HepG2 (cell line): ENCODE measurements at regions not wholly inside any gene's neighbourhood (a gene's known extent, or its start where the extent isn't known, plus 50 kb on each side); places are given as distances from the start of the nearest gene placed in this dataset.

Source experiments
- ATAC-seq: fragments of 200-7000 bp; cut with Tn5 transposase; 3 replicates; pipeline ENCODE4 v1.9.1; 2020; ENCODE audit warnings: mild to moderate bottlenecking, moderate library complexity
- BruUV-seq: library from RNA; stranded (reverse); fragments of 400-500 nt; replicated peaks from 2 replicates; lab custom pipeline; 2021; lab: Mats Ljungman, UMichigan
- CTCF ChIA-PET: fragments of 300-600 bp; formaldehyde crosslinking; extraction: SDS; loops from one replicate; lab custom pipeline; 2021; ENCODE audit warnings: low total read pairs, inconsistent platforms, low intra/inter-chr PET ratio; lab: Yijun Ruan, JAX
- POLR2A ChIA-PET: fragments of 350-600 bp; sonication (Branson Sonifier 250); formaldehyde crosslinking; loops from one replicate; lab custom pipeline; 2020; ENCODE audit warnings: antibody characterized with exemption, inconsistent platforms; lab: Yijun Ruan, JAX
- DNase-seq: peaks from one replicate; pipeline ENCODE4 v3.0.0-alpha.2; 2015; ENCODE audit warnings: low spot score
- FAIRE-seq: peaks from 3 replicates; lab custom pipeline; 2011; peaks lifted over from hg19 to GRCh38; lab: Jason Lieb, UNC
- H2AFZ ChIP-seq: one replicate; pipeline ENCODE4 v1.6.1; 2011; ENCODE audit warnings: low read length, inconsistent platforms
- H3K27ac ChIP-seq: fragments of 300-600 bp; 3 replicates; pipeline ENCODE4 v1.8.0; 2011; ENCODE audit warnings: mixed run types, mild to moderate bottlenecking, mixed read lengths, low read length, inconsistent platforms; ENCODE audit not compliant: insufficient read depth; ENCODE audit errors: extremely low read length
- H3K27me3 ChIP-seq, 2 experiments: fragments of 200-600 bp in 1 of 2; 2 replicates in 1 of 2; 3 replicates in 1 of 2; pipeline versions ENCODE4 v1.6.0 to v1.8.0; 2011; ENCODE audit warnings: low read length in 2 of 2, mild to moderate bottlenecking in 2 of 2, moderate library complexity in 2 of 2, inconsistent platforms in 1 of 2; ENCODE audit not compliant: insufficient read depth in 2 of 2, control insufficient read depth in 1 of 2
- H3K36me3 ChIP-seq, 2 experiments: fragments of 200-600 bp in 1 of 2; replicated peaks in 1 of 2; 2 replicates in 1 of 2; 3 replicates in 1 of 2; pipeline versions ENCODE4 v1.5.1 to v1.8.0; 2011; ENCODE audit warnings: low read length in 2 of 2, inconsistent platforms in 1 of 2; ENCODE audit not compliant: insufficient read depth in 2 of 2, control insufficient read depth in 1 of 2
- H3K4me1 ChIP-seq: 2 replicates; pipeline ENCODE4 v1.5.1; 2012; ENCODE audit warnings: low read length, inconsistent platforms; ENCODE audit not compliant: insufficient read depth
- H3K4me2 ChIP-seq: 2 replicates; pipeline ENCODE4 v1.6.0; 2011; ENCODE audit warnings: low read depth, low read length, inconsistent platforms
- H3K4me3 ChIP-seq, 3 experiments: fragments of 200-600 bp in 1 of 3; sonication (generic), shearing (Covaris generic) in 1 of 3; replicated peaks in 1 of 3; 2 replicates each; pipeline ENCODE4 v1.5.1; 2011 to 2016; ENCODE audit warnings: low read length in 3 of 3, inconsistent platforms in 2 of 3, low read depth in 2 of 3, mild to moderate bottlenecking in 2 of 3, control low read depth in 1 of 3, mixed read lengths in 1 of 3; ENCODE audit not compliant: insufficient read depth in 1 of 3
- H3K79me2 ChIP-seq: one replicate; pipeline ENCODE4 v1.6.1; 2011; ENCODE audit warnings: low read length, inconsistent platforms; ENCODE audit not compliant: insufficient read depth
- H3K9ac ChIP-seq: 2 replicates; pipeline ENCODE4 v1.6.0; 2011; ENCODE audit warnings: mild to moderate bottlenecking, low read depth, low read length, inconsistent platforms; ENCODE audit not compliant: insufficient read depth
- H3K9me3 ChIP-seq: 2 replicates; pipeline ENCODE4 v1.5.1; 2012; ENCODE audit warnings: mild to moderate bottlenecking, low read length
- H4K20me1 ChIP-seq: 2 replicates; pipeline ENCODE4 v1.6.0; 2011; ENCODE audit warnings: inconsistent platforms, mild to moderate bottlenecking, low read length, moderate library complexity; ENCODE audit not compliant: insufficient read depth
- DR1 ChIP-seq: sonication (generic); formaldehyde crosslinking; IDR thresholded peaks from 2 replicates; pipeline ENCODE4 v1.8.0; 2021; ENCODE audit warnings: mild to moderate bottlenecking, missing genetic modification reagents, inconsistent platforms
- KMT2B ChIP-seq: IDR thresholded peaks from 2 replicates; pipeline ENCODE4 v1.6.1; 2016; ENCODE audit warnings: missing genetic modification reagents, missing compliant biosample characterization
- NCOA1 ChIP-seq: sonication (generic); formaldehyde crosslinking; IDR thresholded peaks from 2 replicates; pipeline ENCODE4 v1.9.0; 2021; ENCODE audit warnings: missing genetic modification reagents
- PAX8 ChIP-seq: sonication (generic); formaldehyde crosslinking; IDR thresholded peaks from 2 replicates; pipeline ENCODE4 v1.8.0; 2022; ENCODE audit warnings: mild to moderate bottlenecking, missing genetic modification reagents, borderline replicate concordance
- SIX4 ChIP-seq: sonication (generic); formaldehyde crosslinking; IDR thresholded peaks from 2 replicates; pipeline ENCODE4 v1.4.0; 2020; ENCODE audit warnings: missing genetic modification reagents
- SNRNP70 ChIP-seq: fragments of 200-400 bp; formaldehyde crosslinking; IDR thresholded peaks from 2 replicates; pipeline ENCODE4 v1.6.1; 2017; ENCODE audit warnings: mild to moderate bottlenecking, low read depth, low read length, moderate library complexity
- WGBS: methylation state at CpG from one replicate; pipeline ENCODE4 v1.1.6; 2017; ENCODE audit warnings: low lambda C conversion rate; 5-methylcytosine and 5-hydroxymethylcytosine counted together
- in situ Hi-C: cut with HindIII; loops from 2 replicates; pipeline ENCODE4 v1.10.0; 2017; ENCODE audit warnings: low pct_unique_long_range_greater_than_20kb; ENCODE audit not compliant: extremely low pct_ligation_motif_present
- intact Hi-C: fragments of 100-400 bp; cut with micrococcal nuclease; formaldehyde crosslinking; loops from one replicate; pipeline ENCODE4 v1.10.0; 2022; ENCODE audit not compliant: unreplicated experiment
- TF ChIP-seq, protein P1 (sequence below): sonication (generic); formaldehyde crosslinking; IDR thresholded peaks from 2 replicates; pipeline ENCODE4 v1.4.0; 2020; ENCODE audit warnings: missing genetic modification reagents, borderline replicate concordance
- TF ChIP-seq, protein P2 (sequence below): sonication (generic); formaldehyde crosslinking; IDR thresholded peaks from 2 replicates; pipeline ENCODE4 v1.8.0; 2022; ENCODE audit warnings: mild to moderate bottlenecking, missing genetic modification reagents, moderate library complexity
- TF ChIP-seq, protein P3 (sequence below): sonication (generic); formaldehyde crosslinking; IDR thresholded peaks from 2 replicates; pipeline ENCODE4 v1.5.1; 2020; ENCODE audit warnings: mild to moderate bottlenecking, moderate library complexity, missing genetic modification reagents

DNA sequence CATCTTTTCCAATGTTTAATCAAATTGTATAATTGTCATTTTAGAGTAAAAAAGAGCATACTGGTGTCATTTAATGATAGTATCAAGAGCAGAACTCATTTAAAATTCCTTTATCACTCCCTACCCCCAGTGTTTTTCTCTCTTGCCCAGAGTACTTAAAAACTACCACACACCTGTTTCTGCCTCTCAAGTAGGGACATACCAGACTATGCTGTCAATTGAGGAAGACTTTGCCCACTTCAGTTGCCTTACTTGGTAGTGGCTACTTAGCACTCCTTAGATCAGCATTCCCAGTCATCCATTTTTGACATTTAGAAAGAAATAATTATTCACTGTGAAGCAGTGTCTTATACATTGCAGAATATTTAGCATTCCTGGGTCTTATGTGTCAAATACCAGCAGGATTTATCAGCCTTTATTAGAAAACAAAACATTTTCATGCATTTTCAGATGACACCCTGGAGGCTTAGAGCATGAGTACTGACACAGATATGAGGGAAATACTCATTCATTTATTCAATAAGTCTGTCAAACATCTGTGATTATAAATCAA lies 127.5 kb upstream of the RGS1 start:
- no peak for FAIRE-seq
- H4K20me1 ChIP-seq: no peaks in the 10 kb centered on the region
- no peak for TF ChIP-seq PAX8 (CRISPR knock-in tag)
- H3K27me3 ChIP-seq: no peaks in the 10 kb centered on the region
- in situ Hi-C loops: no loop called here
- H3K9ac ChIP-seq: no peak overlapping the region
- CTCF ChIA-PET: no interaction called here
- H3K27ac ChIP-seq: no peak overlapping the region
- DNase-seq: no peak
- no peak for ATAC-seq
- intact Hi-C loops: loop anchor here (5.0 kb wide), 1 partner anchor 451 kb away; no protein-coding TSS in a partner anchor
- H3K9me3 ChIP-seq: no peaks in the 10 kb centered on the region
- no peak overlapping the region for H3K4me3 ChIP-seq
- no peak overlapping the region for H2AFZ ChIP-seq
- H3K4me1 ChIP-seq: no peaks in the 10 kb centered on the region
- H3K36me3 ChIP-seq: no peaks in the 10 kb centered on the region
- no TSS peak for BruUV-seq
- no peak overlapping the region for H3K4me2 ChIP-seq
- POLR2A ChIA-PET: no interaction called here
- no peaks in the 10 kb centered on the region for H3K79me2 ChIP-seq

DNA sequence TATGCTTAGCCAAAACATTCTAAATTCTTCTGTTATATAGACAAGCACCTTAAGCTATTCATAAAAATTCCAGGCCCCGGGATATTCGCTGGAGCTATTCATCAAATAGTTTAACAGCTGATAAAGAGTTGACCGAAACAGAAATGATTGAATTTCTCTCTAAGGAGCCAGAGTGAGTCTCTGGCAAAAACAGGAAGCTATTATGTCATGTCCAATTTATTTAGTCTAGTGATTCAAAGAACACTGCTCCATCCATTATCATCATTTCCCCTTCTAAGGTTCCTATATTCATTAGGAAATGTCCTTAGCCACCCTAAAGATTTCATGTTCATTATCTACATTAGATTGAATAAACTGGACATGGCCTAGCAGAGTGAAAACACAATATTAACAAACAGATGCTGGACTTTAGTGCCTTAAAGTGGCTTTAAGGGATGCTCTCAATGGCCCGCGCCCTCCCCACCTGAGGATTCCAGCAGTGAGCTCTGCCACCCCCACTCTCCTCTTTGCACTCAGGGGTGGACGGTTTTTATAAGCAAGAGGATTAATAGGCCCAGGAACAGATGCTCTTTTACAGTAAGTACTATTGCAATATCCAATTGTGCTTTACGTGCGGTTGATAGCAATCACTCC lies 122.1 kb upstream of the RGS1 start:
- Histone ChIP-seq H3K79me2 (no peaks in the 10 kb centered on the region), H3K27ac (no peak overlapping the region), H3K9ac (no peak overlapping the region), H3K27me3 (no peaks in the 10 kb centered on the region), H3K4me2 (no peak overlapping the region), H3K9me3 (no peaks in the 10 kb centered on the region), H3K4me3 (no peak overlapping the region), H3K4me1 (no peaks in the 10 kb centered on the region), H2AFZ (no peak overlapping the region), H4K20me1 (no peaks in the 10 kb centered on the region), H3K36me3 (no peaks in the 10 kb centered on the region)
- ChIA-PET POLR2A (no interaction called here), CTCF (no interaction called here)
- DNase-seq (no peak), FAIRE-seq (no peak), ATAC-seq (no peak)
- intact Hi-C loops: no loop called here
- in situ Hi-C loops: no loop called here
- WGBS: 28% methylated on average over 8 of the region's 8 CpGs
- no TSS peak for BruUV-seq
- TF ChIP-seq, protein P1, sequence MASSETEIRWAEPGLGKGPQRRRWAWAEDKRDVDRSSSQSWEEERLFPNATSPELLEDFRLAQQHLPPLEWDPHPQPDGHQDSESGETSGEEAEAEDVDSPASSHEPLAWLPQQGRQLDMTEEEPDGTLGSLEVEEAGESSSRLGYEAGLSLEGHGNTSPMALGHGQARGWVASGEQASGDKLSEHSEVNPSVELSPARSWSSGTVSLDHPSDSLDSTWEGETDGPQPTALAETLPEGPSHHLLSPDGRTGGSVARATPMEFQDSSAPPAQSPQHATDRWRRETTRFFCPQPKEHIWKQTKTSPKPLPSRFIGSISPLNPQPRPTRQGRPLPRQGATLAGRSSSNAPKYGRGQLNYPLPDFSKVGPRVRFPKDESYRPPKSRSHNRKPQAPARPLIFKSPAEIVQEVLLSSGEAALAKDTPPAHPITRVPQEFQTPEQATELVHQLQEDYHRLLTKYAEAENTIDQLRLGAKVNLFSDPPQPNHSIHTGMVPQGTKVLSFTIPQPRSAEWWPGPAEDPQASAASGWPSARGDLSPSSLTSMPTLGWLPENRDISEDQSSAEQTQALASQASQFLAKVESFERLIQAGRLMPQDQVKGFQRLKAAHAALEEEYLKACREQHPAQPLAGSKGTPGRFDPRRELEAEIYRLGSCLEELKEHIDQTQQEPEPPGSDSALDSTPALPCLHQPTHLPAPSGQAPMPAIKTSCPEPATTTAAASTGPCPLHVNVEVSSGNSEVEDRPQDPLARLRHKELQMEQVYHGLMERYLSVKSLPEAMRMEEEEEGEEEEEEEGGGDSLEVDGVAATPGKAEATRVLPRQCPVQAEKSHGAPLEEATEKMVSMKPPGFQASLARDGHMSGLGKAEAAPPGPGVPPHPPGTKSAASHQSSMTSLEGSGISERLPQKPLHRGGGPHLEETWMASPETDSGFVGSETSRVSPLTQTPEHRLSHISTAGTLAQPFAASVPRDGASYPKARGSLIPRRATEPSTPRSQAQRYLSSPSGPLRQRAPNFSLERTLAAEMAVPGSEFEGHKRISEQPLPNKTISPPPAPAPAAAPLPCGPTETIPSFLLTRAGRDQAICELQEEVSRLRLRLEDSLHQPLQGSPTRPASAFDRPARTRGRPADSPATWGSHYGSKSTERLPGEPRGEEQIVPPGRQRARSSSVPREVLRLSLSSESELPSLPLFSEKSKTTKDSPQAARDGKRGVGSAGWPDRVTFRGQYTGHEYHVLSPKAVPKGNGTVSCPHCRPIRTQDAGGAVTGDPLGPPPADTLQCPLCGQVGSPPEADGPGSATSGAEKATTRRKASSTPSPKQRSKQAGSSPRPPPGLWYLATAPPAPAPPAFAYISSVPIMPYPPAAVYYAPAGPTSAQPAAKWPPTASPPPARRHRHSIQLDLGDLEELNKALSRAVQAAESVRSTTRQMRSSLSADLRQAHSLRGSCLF (CRISPR knock-in tag): no peak
- TF ChIP-seq NCOA1 (CRISPR knock-in tag) (no peak), SIX4 (CRISPR knock-in tag) (no peak), SNRNP70 (no peak), DR1 (no peak), KMT2B (CRISPR knock-in tag) (no peak)
- TF ChIP-seq, protein P2, sequence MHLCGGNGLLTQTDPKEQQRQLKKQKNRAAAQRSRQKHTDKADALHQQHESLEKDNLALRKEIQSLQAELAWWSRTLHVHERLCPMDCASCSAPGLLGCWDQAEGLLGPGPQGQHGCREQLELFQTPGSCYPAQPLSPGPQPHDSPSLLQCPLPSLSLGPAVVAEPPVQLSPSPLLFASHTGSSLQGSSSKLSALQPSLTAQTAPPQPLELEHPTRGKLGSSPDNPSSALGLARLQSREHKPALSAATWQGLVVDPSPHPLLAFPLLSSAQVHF (CRISPR knock-in tag): no peak
- TF ChIP-seq, protein P3, sequence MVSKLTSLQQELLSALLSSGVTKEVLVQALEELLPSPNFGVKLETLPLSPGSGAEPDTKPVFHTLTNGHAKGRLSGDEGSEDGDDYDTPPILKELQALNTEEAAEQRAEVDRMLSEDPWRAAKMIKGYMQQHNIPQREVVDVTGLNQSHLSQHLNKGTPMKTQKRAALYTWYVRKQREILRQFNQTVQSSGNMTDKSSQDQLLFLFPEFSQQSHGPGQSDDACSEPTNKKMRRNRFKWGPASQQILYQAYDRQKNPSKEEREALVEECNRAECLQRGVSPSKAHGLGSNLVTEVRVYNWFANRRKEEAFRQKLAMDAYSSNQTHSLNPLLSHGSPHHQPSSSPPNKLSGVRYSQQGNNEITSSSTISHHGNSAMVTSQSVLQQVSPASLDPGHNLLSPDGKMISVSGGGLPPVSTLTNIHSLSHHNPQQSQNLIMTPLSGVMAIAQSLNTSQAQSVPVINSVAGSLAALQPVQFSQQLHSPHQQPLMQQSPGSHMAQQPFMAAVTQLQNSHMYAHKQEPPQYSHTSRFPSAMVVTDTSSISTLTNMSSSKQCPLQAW (CRISPR knock-in tag): no peak
